Uterus (tissue), 2 donors: ENCODE measurements at regions not wholly inside any gene's neighbourhood (a gene's known extent, or its start where the extent isn't known, plus 50 kb on each side); places are given as distances from the start of the nearest gene placed in this dataset.

ENCODE experiments used
- CTCF ChIP-seq, 4 experiments: fragments of 200-600 bp in 2 of 4; fragments of 450-650 bp in 2 of 4; sonication (generic) in 2 of 4; IDR thresholded peaks; one replicate each; pipeline ENCODE4 v1.5.1; 2016 to 2019; ENCODE audit warnings: antibody characterized with exemption in 4 of 4, mild to moderate bottlenecking in 2 of 4, moderate library complexity in 1 of 4
- POLR2A ChIP-seq, 2 donors: fragments of 450-650 bp; IDR thresholded peaks; one replicate each; pipeline ENCODE4 v1.6.1; 2016; ENCODE audit warnings: antibody characterized with exemption in 2 of 2, mild to moderate bottlenecking in 1 of 2, moderate library complexity in 1 of 2

- TF ChIP-seq CTCF (IDR thresholded peaks at IDR 0.05) (no peak), POLR2A (IDR thresholded peaks at IDR 0.05) (no peak)
These were observed 64.2 kb upstream of the MME start for GRCh38 chr3:155015776-155016436.
